Upper lobe of left lung (tissue), 4 donors: ENCODE measurements at regions not wholly inside any gene's neighbourhood (a gene's known extent, or its start where the extent isn't known, plus 50 kb on each side); places are given as distances from the start of the nearest gene placed in this dataset.

Experiments
- EP300 ChIP-seq, 4 donors: sonication (generic); formaldehyde crosslinking; IDR thresholded peaks; one replicate each; pipeline ENCODE4 v1.5.1; 2017; ENCODE audit warnings: antibody characterized with exemption in 4 of 4, control low read depth in 2 of 4
- POLR2A ChIP-seq, 4 donors: fragments of 450-650 bp; IDR thresholded peaks; one replicate each; pipeline ENCODE4 v1.5.1; 2016 to 2017; ENCODE audit warnings: antibody characterized with exemption in 4 of 4, mild to moderate bottlenecking in 2 of 4

DNA sequence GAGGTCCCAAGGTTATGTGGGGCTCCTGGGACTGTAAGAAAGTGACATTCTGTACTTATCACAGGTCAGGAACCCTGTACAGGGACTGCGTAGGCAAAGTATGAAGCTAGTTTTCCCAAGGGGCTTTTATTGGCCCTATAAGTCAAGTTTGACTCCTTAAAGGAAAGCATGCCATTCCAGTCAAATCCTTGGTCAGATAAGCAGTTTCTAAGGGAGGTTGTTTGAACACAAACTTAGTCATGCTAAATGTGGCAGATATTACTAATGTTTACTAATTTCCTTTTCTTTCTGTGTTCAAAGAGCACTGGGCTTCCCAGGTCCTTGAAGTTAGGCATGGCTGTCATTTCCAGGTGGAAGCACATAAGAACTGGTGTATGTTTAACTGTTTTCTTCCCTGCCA, 472.4 kb downstream of the ATP23 start:
- no peak for TF ChIP-seq EP300 (IDR thresholded peaks at IDR 0.05)
- TF ChIP-seq POLR2A (IDR thresholded peaks at IDR 0.05), result no peak
